Tongue (tissue), 1 donor: ENCODE measurements at regions not wholly inside any gene's neighbourhood (a gene's known extent, or its start where the extent isn't known, plus 50 kb on each side); places are given as distances from the start of the nearest gene placed in this dataset.

Experiments used
- DNase-seq: peaks from one replicate; pipeline ENCODE4 v3.0.0-alpha.2; 2015

DNA sequence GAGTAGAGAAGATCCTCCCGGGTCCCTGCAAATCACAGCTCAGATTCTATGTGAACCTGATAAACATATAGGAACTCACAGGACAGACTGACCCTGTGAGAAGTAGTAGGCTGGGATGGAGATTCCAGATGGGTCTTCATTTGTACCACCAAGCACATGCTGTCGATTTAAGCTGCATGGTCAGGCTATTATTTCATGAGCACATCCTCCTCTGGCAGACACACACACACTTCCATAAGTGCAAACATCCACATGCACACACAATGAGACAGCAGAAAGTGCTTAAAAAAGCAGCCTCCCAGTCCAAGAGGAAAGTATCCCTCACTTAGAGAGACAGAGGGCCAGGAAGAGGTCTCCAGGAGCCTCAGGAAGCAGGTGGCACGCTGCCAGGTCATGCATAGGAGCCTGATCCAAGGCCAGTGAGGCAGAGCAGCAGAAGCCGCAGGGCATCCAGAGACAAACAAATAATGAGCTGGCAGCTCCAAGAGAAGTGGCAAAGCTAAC, 131.8 kb downstream of the UNC5CL start:
- peak; percentile 55 for DNase-seq

DNA sequence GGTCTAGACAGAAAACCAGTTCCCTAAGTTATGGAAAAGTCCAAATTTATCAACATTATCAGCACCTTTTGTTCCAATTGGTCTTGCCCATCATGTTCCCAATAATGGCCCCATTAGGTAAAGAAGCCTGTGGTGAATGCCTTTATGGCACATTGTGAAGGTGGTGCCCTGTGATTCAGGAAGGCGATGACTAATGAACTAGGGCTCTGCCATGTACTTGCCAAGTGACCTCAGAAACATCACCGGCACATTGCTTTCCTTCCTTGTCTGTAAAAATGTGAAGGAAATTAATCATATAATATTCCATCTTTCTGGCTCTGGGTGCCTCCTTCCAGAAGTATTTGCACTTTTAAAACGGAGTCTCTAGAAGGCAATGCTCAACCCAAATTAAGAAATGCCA, 132.3 kb downstream of the UNC5CL start:
- no peak for DNase-seq

DNA sequence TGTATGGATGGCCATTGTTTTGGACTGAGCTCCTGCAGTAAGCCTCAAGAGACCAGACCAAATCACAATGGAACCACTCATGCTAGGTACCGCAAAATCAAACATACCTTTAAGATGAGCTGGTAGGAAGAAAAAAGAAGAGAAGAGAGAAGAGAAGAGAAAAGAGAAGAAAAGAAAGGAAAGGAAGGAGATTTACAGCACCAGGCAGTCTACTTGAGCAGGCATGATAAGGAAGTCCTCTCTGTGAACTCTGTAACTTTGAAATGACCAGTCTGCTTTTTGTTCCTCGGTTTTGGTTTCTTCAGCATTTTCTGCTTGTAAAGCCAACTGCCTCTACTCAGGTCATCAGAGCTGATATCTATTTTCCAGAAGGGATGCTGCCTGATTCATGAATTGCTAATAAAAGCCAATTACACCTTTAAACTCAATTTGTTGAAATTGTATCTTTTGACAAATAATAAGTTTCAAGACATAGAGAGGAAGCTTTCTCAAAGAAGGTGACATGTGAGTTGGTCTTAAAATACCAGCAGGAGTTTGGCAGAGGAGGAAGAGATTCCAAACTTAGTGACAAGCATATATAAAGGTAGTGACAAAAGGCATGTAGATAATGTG, 134.3 kb downstream of the UNC5CL start:
- no peak for DNase-seq

DNA sequence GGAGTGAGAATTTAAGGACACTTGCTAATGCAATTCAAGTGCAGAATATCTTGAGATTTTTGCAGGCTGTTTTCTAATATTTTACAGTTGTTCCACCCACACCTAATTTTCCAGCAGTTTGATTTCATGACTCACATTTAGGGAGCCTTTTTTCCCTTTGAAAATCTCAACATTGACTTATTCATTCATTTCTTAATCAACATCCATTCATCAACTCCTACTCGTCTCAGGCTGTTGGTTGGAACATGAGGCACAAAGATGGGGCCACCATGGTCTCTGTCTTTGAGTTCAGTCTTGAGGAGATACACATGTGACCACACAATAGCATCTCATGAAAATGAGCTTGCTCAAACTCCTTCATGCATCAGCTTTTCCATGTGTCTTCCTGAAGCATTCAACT, 135.6 kb downstream of the UNC5CL start:
- no peak for DNase-seq

DNA sequence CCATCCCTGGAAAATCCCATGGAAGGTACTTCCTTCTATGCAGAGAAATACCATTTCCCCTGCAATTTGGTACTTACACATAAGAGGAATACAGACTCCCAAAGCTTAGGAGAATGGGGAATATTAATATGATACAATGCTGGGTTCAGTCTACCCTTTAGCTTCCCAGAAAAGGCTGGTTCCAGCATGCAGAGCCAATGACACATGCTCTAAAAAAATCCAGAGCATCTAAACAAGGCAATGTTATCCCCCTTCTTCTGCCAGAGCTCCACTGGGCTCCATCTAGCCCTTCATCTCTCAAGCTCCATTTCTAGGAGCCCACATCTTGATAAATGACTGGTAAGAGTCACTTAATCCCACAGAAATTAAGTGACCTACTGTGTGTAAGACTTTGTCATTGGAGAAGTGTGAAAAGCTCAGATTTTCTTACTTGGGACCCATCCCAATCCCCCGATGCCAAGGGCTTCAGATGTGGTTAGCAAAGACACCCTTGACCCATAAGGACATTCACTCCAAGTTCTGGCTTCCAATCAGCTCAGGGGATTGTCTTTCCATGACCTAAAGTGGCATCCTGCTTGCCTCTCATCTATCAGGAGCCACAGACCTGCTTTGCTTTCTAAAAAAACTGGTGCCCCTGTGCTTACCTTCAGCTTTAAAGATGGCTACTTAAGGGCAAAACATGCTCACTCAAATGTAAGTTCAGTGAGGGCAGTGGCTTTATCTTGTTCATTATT, 137.5 kb downstream of the UNC5CL start:
- no peak for DNase-seq

DNA sequence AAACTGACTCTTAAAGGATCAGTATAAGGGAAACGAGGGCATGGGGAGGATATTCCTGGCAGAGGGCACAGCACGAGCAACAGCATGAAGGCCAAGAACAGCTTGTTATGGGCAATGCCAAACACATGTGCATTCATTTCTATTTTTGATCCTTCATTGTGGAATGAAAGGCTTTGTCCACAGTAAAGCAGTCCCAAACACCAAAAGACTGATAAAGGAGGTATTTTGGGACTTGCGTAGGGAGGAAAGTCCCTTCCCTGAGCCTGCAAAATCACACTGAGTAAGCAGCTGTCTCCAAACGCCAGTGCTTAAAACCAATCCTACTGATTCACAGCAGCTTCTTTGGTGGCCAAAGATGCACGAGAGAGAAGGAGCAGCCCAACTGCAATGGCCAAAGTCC, 138.2 kb downstream of the UNC5CL start:
- DNase-seq = peak; percentile 31

DNA sequence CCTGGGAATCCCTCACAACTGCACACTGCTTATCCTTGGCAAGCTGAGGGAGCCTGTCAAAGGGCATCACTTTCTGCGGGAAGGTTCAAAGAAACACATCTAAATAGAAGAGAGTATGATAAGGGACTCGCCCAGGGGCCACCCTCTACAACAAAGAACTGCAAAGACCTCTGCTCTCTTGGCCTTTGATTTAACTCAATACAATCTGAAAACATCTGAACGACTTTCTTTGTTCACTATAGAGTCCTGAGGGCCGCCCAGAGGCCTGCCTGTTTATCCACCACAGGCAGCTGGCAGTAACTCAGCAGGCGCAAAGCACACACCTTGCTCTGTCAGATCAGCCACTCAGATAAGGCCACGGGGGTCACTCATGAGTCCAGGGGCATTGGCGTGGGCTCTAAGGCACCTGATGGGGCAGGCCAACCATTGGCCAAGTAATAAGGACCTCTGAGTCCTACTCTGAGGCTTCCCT, 139.3 kb downstream of the UNC5CL start:
- no peak for DNase-seq

DNA sequence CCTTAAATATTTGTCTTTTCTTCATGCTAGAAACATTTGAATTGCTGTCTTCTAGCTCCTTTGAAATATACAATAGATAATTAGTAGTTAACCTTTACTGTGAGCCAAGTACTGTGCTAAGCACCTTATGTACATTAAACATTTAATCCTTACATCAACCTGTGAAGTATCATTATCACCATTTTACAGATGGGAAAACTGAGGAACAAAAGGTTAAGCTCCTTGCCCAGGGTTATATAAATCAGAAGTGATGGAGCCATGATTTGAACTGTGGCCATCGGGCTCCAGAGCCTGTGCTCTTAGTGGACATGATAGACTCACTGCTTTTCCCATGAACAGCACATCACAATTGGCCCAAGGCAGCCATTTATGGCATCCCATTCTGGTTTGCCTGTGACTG, 140.9 kb downstream of the UNC5CL start:
- DNase-seq = no peak

DNA sequence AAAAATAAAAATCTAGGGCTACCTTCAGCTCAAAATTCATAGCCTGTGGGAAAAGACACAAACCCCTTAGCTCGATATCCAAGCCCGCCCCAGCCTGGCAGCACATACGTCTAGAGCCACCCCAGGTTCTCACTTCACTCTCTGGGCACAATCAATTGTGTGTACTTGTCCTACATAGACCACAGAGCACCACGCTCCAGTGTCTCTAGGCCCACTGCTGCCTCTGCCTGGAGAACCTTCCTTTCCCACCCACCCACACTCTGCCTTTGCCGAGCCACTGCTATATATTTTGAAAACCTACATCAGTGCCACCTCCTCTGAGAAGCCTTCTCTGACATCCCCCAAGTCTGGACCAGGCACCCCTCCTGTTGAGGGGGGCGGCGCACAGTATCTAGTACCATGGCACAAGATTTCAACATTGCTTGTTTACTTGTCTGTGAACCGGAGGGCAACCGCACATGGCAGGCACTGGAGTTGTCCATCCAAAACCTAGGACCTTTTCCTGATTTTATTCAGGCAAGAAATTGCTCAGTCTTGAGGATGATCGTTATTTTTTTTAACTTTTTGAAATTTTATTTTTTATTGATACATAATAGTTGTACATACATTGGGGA, 141.5 kb downstream of the UNC5CL start:
- DNase-seq = no peak

DNA sequence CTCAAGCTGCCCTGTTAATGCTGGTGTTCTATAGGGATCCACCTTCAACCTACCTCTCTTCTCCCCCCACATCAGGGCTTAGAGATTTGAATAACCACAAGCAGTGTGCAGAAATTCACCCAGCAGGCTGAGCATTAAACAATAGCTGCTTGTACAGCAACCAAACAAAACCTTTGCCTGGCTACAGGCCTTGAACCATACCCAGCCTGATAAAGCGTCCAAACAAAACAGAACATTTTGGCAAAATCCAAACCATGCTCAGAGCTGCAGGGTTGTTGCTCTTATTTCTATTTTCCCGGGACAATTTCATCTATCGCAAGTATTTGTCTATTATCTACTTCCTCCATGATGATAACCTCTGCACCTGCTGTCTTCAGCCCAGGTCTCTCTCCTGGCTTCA, 142.3 kb downstream of the UNC5CL start:
- no peak for DNase-seq

DNA sequence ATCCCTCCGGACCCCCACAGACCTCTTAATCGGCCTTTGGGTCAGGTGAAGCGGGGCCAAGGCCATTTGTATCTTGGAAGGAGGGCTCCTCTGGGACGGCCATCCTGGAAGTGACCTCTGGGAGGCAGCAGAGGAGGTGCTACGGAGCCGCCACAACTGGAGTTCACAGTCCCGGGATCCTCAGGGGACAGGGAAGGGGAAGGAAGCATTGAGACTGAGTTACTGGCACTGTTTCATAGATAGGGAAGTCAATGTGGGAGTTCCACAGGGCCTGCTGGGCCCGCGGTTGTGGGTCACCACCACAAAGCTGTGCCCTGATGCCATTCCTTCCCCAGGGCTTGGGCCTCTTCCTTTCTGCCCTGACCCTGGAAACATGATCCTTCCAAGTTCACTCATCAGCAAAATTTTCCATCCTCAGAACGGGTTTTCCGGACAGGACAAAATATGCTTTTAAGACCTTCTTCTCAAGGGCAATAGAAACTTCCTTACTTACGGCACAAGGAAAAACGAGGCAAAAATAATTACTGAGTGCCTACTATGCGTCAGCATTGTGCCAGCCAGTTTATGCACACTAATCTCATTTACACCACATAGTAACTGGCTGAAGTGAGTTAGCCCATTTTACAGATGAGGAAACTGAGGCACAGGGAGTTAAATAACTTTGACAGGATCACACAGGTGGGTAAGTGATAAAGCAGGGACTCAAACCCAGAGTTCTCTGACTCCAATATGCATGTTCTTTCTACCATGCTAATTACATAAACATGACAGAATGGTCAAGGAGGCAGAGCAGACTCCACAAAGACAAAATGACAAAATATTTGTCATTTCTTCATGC, 143.8 kb downstream of the UNC5CL start:
- peak; percentile 56 for DNase-seq

DNA sequence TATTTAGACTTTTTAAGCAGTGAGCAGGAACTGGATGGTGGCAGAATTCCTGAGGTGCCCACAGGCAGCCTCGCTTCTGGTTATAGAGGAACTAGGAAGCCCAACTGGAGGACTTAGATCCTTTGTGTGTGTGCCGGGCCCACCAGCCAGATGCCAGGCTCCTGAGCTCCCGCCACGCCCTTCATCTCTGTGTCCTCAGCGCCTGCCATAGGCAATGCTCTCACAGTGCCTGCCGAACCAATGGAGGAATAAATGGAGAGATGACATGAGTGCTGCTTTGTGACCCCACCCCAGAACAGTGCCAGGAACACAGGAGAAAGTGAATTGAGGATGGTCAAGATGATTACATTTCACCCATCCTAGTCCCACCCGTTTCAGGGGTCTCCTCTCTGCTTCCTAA, 146.0 kb downstream of the UNC5CL start:
- DNase-seq = no peak

DNA sequence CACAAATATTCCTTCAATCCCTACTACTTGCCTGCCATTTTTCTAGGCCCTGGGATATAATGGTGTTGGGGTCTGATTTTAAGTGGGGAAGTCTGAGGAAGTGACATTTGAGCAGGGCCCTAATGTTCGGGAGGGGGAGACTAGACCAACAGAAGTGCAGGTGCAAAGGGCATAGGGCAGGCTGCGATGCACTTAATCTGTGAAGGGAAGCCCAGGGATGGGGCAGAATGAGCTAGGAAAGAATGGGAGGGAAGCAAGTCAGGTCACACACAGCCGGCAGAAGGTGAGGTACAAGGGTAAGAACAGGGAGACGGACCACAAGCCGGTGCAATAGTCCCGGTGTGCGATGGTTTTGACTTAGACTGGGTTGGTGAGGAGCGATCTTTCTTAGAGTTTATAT, 146.8 kb downstream of the UNC5CL start:
- DNase-seq = no peak

DNA sequence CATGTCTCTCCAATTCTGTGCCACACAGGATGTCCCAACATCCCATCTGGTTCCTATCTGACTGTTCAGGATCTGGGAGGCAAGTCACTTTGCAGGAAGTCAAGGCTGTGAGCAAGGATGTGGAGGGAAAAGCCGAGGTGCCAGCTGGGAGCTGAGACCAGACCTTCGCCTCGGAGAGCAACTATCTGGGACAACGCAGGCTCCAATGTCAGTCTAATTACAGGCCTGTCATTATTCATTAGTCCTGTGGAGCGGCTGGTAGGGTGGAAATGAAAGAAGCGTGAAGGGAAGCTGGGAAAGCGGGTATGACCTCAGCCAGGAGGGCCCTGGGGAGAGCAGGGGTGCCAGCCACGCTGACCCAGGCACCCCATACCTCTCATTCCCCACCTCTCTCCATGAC, 147.3 kb downstream of the UNC5CL start:
- DNase-seq = no peak

DNA sequence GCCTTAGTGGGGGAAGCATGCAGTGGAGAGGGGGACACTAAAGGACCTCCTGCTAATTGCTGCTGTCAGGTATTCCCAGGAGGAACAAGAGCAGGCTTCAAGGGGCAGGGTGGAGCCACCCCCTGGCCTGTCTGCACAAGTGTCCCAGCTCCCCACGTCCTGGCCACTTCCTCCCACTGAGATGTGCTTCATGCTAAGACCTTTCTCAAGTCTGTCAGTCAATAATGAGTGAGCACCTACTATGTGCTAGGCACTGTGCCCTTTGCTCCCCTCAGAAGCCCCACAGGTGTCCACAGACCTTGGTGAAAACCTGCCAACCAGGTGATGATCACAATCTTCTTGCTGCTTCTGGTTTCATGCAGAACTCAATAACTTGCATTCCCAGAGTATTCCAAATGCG, 147.9 kb downstream of the UNC5CL start:
- no peak for DNase-seq

DNA sequence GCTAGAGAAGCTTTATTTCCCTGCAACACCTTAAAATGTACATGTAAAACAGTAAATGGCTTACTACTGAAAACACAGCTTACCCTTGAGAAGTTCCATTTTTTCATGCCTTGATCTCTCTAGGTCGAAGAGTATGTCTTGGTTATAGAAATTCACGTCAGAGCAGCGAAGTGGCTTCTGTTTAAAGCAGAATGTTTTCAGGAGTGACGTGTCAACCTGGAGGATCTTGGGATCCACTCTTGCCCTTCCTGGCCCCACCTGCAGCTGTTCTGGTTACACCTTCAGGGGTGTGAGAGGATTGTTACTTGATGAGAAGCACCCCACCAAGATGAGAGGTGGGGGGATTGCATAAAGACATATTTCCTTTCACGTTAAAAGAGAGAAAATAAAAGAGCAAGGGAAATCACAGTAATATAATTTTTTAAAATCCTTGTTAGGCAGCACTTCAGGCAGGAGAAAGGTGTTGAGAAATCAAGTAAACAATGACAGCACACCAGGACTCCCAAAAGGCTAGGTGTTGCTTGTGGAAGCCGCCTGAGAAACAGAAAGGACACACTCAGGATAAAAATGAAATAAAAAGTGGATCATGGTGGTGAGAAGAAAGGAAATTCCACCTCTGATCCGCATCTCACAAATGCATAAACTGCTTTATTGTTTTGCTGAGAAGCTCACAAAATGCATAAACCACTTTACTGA, 149.7 kb downstream of the UNC5CL start:
- no peak for DNase-seq

DNA sequence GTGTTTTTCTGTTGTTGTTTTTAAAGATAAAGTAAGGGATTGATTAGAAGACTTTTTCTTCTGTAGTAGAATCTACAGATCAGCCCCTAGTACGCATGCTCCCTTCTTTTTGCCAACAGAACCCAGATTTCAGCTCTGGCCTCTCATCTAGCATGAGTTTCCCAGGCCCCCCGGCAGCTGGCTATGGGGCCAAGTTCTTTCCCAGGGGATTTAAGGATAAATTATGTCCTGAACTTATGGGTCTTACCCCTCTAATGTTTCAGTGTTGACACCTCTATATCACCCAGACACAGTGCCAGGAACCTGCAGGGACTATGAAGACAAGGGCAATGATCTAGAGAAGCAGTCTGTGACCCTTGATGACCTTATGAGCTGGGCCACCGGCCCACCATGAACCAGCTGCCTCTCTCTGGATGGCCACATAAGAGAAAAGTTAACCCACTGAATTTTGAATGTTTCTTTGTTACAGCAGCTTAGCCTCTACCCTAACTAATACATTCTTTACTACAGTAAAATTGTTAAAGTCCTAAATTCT, 150.5 kb downstream of the UNC5CL start:
- no peak for DNase-seq

DNA sequence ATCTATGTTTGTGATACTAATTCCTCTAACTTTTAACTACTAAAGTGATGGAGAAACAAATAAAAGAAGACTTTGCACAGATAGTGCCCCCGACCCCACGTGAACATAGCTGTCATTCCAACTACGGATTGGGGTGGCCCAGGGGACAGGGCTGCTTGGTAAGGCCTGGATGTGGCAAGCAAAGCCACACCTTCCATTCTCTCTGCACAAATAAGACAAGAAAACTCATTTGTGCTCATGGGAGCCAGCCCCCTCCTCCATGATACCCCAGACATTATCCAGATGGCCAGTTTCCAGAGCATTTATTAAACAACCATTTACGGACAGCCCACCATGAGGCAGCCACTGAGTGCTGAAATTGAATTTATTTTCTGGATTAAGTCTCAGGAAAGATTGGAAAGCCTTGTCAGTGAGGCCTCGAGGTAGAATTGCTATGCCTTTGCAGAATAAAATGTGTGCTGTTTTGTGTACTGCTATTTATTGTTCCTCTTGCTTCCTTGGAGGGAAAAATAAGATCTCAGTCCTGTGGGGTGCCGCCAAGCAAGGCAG, 151.2 kb downstream of the UNC5CL start:
- peak; percentile 56 for DNase-seq

DNA sequence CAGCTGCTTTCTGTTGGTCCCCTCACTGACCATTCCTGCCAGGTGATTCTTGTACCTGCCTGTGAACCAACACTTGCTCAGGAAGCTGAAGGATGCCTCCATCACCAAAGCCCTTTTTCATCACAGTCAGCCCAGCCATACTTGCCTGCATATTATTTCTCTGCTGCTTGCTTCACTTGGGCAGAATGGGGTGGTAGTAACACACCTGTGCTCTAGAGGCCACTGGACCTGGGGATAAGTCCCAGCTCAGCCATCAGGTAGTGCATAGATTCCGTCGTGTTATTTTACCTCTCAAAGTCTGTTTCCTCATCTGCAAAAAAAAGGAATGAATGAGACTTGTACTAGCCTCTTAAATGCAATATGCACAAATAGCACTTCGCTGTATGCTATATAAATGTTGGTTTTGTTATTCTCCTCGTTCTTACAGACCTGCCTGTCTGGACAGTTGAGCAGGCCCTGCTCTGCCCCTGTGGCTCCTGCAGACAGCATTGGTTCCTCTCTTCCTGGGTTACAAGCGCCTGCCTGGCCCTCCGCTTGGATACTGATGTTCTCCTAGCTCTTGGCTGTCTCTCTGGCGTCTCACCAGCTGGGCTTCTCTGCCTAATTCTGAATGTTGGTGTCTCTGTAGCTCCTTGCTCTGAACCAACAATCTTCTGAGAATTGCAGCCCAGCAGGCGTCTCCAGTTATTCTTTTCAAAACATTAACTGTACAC, 151.8 kb downstream of the UNC5CL start:
- DNase-seq = no peak

DNA sequence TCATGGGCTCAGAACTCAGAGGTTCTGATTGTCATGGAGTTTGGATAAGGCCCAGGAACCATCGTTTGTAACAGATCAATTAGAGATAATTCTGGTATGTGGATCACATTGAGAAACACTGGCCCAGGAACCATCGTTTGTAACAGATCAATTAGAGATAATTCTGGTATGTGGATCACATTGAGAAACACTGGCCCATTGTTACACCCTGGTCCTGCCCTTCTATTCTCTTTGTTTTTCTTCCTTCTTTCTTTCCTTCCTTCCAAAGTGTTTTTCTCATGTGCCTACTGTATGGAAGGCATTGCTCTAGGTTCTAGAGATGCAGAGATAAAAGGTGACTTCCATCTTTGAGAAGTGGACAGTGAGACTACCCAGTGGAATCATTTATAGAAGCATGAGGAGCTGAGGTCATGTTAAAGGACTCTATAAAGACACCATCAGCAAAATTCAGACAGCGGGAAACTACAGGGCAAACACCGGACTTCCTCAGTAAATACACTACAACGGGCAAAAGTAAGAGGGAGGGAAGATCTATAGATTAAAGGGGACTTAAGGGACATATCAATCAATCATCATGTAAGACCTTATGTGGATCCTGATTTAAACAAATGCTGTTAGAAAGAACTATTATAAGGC, 153.8 kb downstream of the UNC5CL start:
- DNase-seq = no peak
